ENCODE measurements at regions not wholly inside any gene's neighbourhood (a gene's known extent, or its start where the extent isn't known, plus 50 kb on each side); places are given as distances from the start of the nearest gene placed in this dataset.

- H3K27me3 ChIP-seq (ENCODE audit: insufficient read depth, low read length), result no peaks in the 10 kb centered on the region
- ChIA-PET CTCF (no interaction called here), POLR2A (no interaction called here), RAD21 (ENCODE audit: low non-redundant PET in 1 of 2, low total read pairs in 2 of 2, uncharacterized antibody in 2 of 2, unreplicated experiment in 2 of 2) (no interaction called here)
- peaks cover 0 to 6% of the 10 kb centered on the region in 2 experiments; a peak in 1 of 4 replicates for H3K9me3 ChIP-seq (ENCODE audit: control insufficient read depth in 1 of 2, insufficient read depth in 1 of 2, low read depth in 1 of 2, low read length in 2 of 2)
- ATAC-seq (no peak), DNase-seq (ENCODE audit: low read depth, low spot score) (no peak)
- no peaks in the 10 kb centered on the region for H3K4me1 ChIP-seq (ENCODE audit: control insufficient read depth in 1 of 2, insufficient read depth in 2 of 2, low read length in 2 of 2)
- TF ChIP-seq CTCF (IDR thresholded peaks at IDR 0.05 in 2 of 3, conservative IDR thresholded peaks at IDR 0.05 in 1 of 3; ENCODE audit: borderline replicate concordance in 1 of 3, insufficient read depth in 1 of 3, low read depth in 2 of 3, low read length in 2 of 3) (no peak), ZNF274 (IDR thresholded peaks at IDR 0.05; ENCODE audit: low read depth, low read length) (no peak), EGR1 (IDR thresholded peaks at IDR 0.05; ENCODE audit: low read depth) (no peak), ELF1 (IDR thresholded peaks at IDR 0.05; ENCODE audit: borderline replicate concordance, low read depth) (no peak), EZH2phosphoT487 (IDR thresholded peaks at IDR 0.05; ENCODE audit: borderline replicate concordance) (no peak), TCF7L2 (IDR thresholded peaks at IDR 0.05; ENCODE audit: borderline replicate concordance, extremely low read depth, insufficient read depth, insufficient read length) (no peak), CEBPB (IDR thresholded peaks at IDR 0.05; ENCODE audit: low read depth) (no peak), ATF3 (IDR thresholded peaks at IDR 0.05) (no peak), ZBTB33 (IDR thresholded peaks at IDR 0.05; ENCODE audit: extremely low read depth, insufficient replicate concordance, low read length) (no peak), ZFX (IDR thresholded peaks at IDR 0.05) (no peak), POLR2A (IDR thresholded peaks at IDR 0.05; ENCODE audit: borderline replicate concordance, extremely low read depth, insufficient read depth, insufficient read length) (no peak), CBX3 (IDR thresholded peaks at IDR 0.05; ENCODE audit: low read depth) (no peak), SRF (IDR thresholded peaks at IDR 0.05; ENCODE audit: low read depth) (no peak), EZH2 (IDR thresholded peaks at IDR 0.05) (no peak)
- H3K36me3 ChIP-seq (ENCODE audit: control insufficient read depth in 1 of 2, insufficient read depth in 2 of 2, low read length in 2 of 2), result no peaks in the 10 kb centered on the region
- no peak overlapping the region for H3K9ac ChIP-seq (ENCODE audit: low read length)
- H3K27ac ChIP-seq (ENCODE audit: low read depth, low read length), result no peak overlapping the region
- H3K9me2 ChIP-seq (ENCODE audit: insufficient read depth), result no peaks in the 10 kb centered on the region
- no peaks in the 10 kb centered on the region for H3K79me2 ChIP-seq (ENCODE audit: insufficient read depth, low read length)
- no peak overlapping the region for H3K4me2 ChIP-seq (ENCODE audit: low read length)
- intact Hi-C loops (cut with micrococcal nuclease), result no loop called here
- BruUV-seq (replicated peaks), result no TSS peak
- H4K20me1 ChIP-seq (ENCODE audit: insufficient read depth), result no peaks in the 10 kb centered on the region
- H3K4me3 ChIP-seq (replicated peaks in 1 of 2; ENCODE audit: low read depth in 1 of 2, low read length in 2 of 2), result no peak overlapping the region
- no peak overlapping the region for H2AFZ ChIP-seq (ENCODE audit: low read depth, low read length, poor library complexity, severe bottlenecking)
These were observed 427.2 kb downstream of the QKI start for GRCh38 chr6:163841733-163842132.
